Uterus (tissue), 3 donors: ENCODE measurements at regions not wholly inside any gene's neighbourhood (a gene's known extent, or its start where the extent isn't known, plus 50 kb on each side); places are given as distances from the start of the nearest gene placed in this dataset.
"Not testable (repeated sequence)": the region's sequence is repeated elsewhere in the genome, so short reads cannot be mapped to it uniquely, and the experiment has no call there.

Source experiments
- DNase-seq, 2 donors: peaks; one replicate each; pipeline ENCODE4 v3.0.0-alpha.2; 2019 to 2020
- H3K27ac ChIP-seq, 2 donors: fragments of 200-600 bp; sonication (generic); 1 replicate in 1 of 2; 2 replicates in 1 of 2; pipeline ENCODE4 v1.5.1; 2016 to 2018
- H3K27me3 ChIP-seq, 2 donors: fragments of 200-600 bp; sonication (generic); one replicate each; pipeline ENCODE4 v1.5.1; 2018 to 2019; ENCODE audit warnings: control low read depth in 1 of 2
- H3K36me3 ChIP-seq, 2 donors: fragments of 200-600 bp; sonication (generic); one replicate each; pipeline ENCODE4 v1.5.1; 2019; ENCODE audit warnings: control low read depth in 1 of 2
- H3K4me1 ChIP-seq, 2 donors: fragments of 200-600 bp; sonication (generic); one replicate each; pipeline ENCODE4 v1.5.1; 2018 to 2019; ENCODE audit warnings: control low read depth in 1 of 2
- H3K4me3 ChIP-seq, 2 donors: fragments of 200-600 bp; sonication (generic); 1 replicate in 1 of 2; 2 replicates in 1 of 2; pipeline ENCODE4 v1.5.1; 2018 to 2019; ENCODE audit warnings: mild to moderate bottlenecking in 1 of 2
- H3K9me3 ChIP-seq, 2 donors: fragments of 200-600 bp; sonication (generic); one replicate each; pipeline ENCODE4 v1.5.1; 2019; ENCODE audit warnings: control low read depth in 1 of 2
- POLR2A ChIP-seq, 2 donors: fragments of 450-650 bp; IDR thresholded peaks; one replicate each; pipeline ENCODE4 v1.6.1; 2016; ENCODE audit warnings: antibody characterized with exemption in 2 of 2, mild to moderate bottlenecking in 1 of 2, moderate library complexity in 1 of 2
- intact Hi-C: fragments of 100-400 bp; cut with DNase I; formaldehyde crosslinking; loops from one replicate; pipeline ENCODE4 v1.15.1; 2023; ENCODE audit warnings: low total_unique reads
- TF ChIP-seq, protein P1 (sequence below), 4 experiments: fragments of 200-600 bp in 2 of 4; fragments of 450-650 bp in 2 of 4; sonication (generic) in 2 of 4; IDR thresholded peaks; one replicate each; pipeline ENCODE4 v1.5.1; 2016 to 2019; ENCODE audit warnings: antibody characterized with exemption in 4 of 4, mild to moderate bottlenecking in 2 of 4, moderate library complexity in 1 of 4
- donor health status: DM: yes; HTN: yes; CAD: no.

DNA sequence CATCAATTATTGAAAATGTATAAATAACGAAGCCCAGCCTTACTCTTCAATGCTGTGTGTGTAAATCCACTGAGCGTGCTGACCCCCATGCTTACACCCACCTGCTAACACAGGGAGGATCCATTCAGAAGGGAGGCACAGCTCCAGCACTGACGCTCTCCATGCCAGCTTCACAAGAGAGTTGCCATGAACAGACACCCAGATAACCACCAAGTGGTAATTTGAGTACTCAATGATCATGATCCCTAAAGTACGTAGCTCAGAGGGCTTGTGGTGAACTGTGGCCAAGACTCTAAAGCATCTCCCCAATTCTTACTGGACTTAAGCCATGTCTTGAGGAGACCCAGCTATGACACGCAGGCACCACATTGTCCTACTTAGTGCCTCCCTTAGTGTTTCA is 98.7 kb downstream of the IGLL1 start:
- no peak for DNase-seq

DNA sequence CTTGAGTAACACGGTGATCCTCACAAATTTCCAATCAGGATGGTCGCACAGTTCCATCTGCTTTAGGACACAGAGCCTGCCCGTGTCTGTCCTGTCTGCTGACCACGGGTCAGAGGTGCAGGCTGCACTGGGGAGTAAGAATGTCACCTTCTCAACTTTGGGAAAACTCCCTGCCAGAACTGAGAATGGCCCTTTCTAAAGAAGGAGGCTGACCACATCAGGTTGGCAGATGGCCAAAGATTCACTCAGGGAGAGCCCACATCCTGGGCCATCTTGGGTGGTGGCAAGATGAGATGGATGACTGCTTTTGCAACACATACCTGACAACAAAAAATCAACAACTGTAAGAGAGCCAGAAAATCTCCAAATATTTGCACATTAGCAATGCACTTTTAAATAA is 101.9 kb downstream of the IGLL1 start:
- intact Hi-C loops = no loop called here
- Histone ChIP-seq H3K4me3 (no peak overlapping the region), H3K36me3 (no peaks in the 10 kb centered on the region), H3K27ac (no peak overlapping the region), H3K27me3 (no peaks in the 10 kb centered on the region), H3K4me1 (no peaks in the 10 kb centered on the region), H3K9me3 (no peaks in the 10 kb centered on the region)
- DNase-seq = no peak
- TF ChIP-seq, protein P1, sequence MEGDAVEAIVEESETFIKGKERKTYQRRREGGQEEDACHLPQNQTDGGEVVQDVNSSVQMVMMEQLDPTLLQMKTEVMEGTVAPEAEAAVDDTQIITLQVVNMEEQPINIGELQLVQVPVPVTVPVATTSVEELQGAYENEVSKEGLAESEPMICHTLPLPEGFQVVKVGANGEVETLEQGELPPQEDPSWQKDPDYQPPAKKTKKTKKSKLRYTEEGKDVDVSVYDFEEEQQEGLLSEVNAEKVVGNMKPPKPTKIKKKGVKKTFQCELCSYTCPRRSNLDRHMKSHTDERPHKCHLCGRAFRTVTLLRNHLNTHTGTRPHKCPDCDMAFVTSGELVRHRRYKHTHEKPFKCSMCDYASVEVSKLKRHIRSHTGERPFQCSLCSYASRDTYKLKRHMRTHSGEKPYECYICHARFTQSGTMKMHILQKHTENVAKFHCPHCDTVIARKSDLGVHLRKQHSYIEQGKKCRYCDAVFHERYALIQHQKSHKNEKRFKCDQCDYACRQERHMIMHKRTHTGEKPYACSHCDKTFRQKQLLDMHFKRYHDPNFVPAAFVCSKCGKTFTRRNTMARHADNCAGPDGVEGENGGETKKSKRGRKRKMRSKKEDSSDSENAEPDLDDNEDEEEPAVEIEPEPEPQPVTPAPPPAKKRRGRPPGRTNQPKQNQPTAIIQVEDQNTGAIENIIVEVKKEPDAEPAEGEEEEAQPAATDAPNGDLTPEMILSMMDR (IDR thresholded peaks at IDR 0.05) = no peak

More for the DNA sequence above, 98.7 kb downstream of the IGLL1 start:
- Histone ChIP-seq H3K36me3 (no peaks in the 10 kb centered on the region), H3K27me3 (no peaks in the 10 kb centered on the region), H3K9me3 (no peaks in the 10 kb centered on the region), H3K4me1 (no peaks in the 10 kb centered on the region), H3K4me3 (no peak overlapping the region), H3K27ac (no peak overlapping the region)
- intact Hi-C loops = no loop called here
- no peak for TF ChIP-seq POLR2A (IDR thresholded peaks at IDR 0.05)
- TF ChIP-seq, protein P1 (IDR thresholded peaks at IDR 0.05) = no peak

DNA sequence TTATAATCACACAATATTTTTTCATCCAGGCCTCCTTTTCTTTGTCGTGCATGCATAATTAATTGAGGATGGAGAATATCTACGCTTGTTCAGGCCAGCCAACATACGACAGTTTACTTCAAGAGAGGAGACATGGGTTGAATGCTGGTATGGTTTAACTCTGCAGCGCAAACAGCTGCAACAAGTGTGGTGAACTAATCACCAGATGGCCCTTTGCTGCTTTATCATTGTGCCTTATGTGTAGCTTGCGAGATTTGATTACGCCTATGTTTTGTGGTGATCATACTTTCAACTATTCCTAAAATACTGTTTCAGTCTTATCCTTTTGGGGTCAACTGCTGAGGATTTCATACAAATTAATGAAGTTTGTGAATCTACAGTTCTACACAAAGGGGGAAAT is 105.6 kb downstream of the IGLL1 start:
- H3K4me1 ChIP-seq, H3K27ac ChIP-seq, H3K27me3 ChIP-seq, H3K4me3 ChIP-seq, H3K9me3 ChIP-seq, DNase-seq, H3K36me3 ChIP-seq, intact Hi-C loops: not testable (repeated sequence)

DNA sequence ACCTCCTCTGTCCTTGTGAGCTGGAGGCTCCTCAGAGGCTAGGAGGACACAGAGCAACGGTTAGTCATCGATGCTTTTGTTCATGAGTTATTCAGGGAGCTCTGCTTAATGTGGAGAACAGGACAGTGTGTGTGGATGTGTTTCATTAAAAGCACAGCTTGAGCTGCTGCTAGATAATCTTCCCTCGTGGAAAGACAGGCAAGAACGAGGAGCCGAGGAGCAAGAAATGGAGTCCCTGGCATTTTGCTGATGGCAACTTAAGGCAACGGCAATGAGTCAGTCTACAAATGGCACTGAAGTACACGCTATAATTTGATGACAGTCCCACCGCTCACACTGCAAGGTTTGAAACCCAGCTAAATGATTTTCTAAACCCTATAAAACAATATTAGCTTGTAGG is 106.2 kb downstream of the IGLL1 start:
- no peaks in the 10 kb centered on the region for H3K27me3 ChIP-seq
- H3K27ac ChIP-seq = no peak overlapping the region
- H3K4me3 ChIP-seq = no peak overlapping the region
- H3K9me3 ChIP-seq = no peaks in the 10 kb centered on the region
- no peak for DNase-seq
- TF ChIP-seq, protein P1 (IDR thresholded peaks at IDR 0.05) = no peak
- TF ChIP-seq POLR2A (IDR thresholded peaks at IDR 0.05) = no peak
- intact Hi-C loops = no loop called here
- H3K36me3 ChIP-seq = no peaks in the 10 kb centered on the region
- H3K4me1 ChIP-seq = no peaks in the 10 kb centered on the region

DNA sequence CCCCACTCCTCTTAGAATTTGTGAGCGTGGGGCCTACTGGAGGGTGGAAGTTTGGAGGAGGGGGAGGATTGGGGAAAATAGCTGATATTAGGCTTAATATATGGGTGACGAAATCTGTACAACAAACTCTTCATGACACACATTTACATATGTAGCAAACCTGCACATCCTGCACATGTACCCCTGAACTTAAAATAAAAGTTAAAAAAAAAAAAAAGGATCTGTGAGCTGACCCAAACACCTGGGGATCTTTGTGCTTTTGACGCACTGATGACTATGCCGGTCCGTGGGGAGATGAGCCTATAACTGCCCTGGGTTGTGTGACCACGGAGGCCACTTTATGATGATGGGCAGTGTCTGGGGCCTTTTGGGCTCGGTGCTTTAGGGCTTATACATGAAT is 107.7 kb downstream of the IGLL1 start:
- H3K9me3 ChIP-seq, H3K27ac ChIP-seq, intact Hi-C loops, DNase-seq, H3K27me3 ChIP-seq, H3K4me3 ChIP-seq, H3K4me1 ChIP-seq, H3K36me3 ChIP-seq: not testable (repeated sequence)

DNA sequence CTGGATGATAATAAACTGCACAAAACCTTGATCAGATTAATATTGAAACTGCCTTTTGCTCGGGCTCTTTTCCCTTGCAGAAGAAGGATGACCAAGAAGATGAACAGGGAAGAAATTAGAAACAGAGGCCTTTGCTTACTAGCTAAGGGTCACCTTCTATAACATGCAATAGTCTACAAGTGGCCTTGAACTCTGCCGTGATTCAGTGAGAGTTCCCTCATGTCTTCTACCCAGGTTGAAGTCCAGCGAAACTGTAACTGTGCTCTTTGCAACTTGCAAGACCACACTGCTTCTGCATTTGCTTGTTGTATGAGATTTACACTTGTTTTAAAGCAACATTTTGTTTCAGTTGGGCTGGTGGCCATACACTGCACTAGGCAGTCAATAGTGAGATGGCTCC is 108.4 kb downstream of the IGLL1 start:
- no peak for TF ChIP-seq POLR2A (IDR thresholded peaks at IDR 0.05)
- TF ChIP-seq, protein P1 (IDR thresholded peaks at IDR 0.05) = no peak
- intact Hi-C loops = no loop called here
- H3K27ac ChIP-seq = no peak overlapping the region
- no peak overlapping the region for H3K4me3 ChIP-seq
- H3K9me3 ChIP-seq = no peaks in the 10 kb centered on the region
- no peaks in the 10 kb centered on the region for H3K36me3 ChIP-seq
- no peak for DNase-seq
- no peaks in the 10 kb centered on the region for H3K27me3 ChIP-seq
- H3K4me1 ChIP-seq = no peaks in the 10 kb centered on the region
